IMR-90 (cell line): ENCODE measurements at regions not wholly inside any gene's neighbourhood (a gene's known extent, or its start where the extent isn't known, plus 50 kb on each side); places are given as distances from the start of the nearest gene placed in this dataset.

Experiments
- BHLHE40 ChIP-seq: fragments of 150-350 bp; IDR thresholded peaks from 2 replicates; pipeline ENCODE4 v1.6.1; 2016; ENCODE audit warnings: mild to moderate bottlenecking, low read depth, low read length
- CTCF ChIP-seq: conservative IDR thresholded peaks from 2 replicates; pipeline ENCODE4 v1.5.1; 2012; ENCODE audit warnings: mild to moderate bottlenecking, low read depth, low read length, improper control_type of control experiment
- FOS ChIP-seq: fragments of 150-350 bp; IDR thresholded peaks from 2 replicates; pipeline ENCODE4 v1.6.1; 2016; ENCODE audit warnings: low read depth, low read length
- MAZ ChIP-seq: IDR thresholded peaks from 2 replicates; pipeline ENCODE4 v1.6.1; 2012; ENCODE audit warnings: low read depth, mild to moderate bottlenecking, low read length, improper control_type of control experiment, moderate library complexity, borderline replicate concordance
- POLR2A ChIP-seq: IDR thresholded peaks from 2 replicates; pipeline ENCODE4 v1.6.1; 2012; ENCODE audit warnings: mild to moderate bottlenecking, low read depth, low read length
- RAD21 ChIP-seq: IDR thresholded peaks from 2 replicates; pipeline ENCODE4 v1.6.1; 2012; ENCODE audit warnings: low read length, improper control_type of control experiment
- RFX5 ChIP-seq: IDR thresholded peaks from 2 replicates; pipeline ENCODE4 v1.8.0; 2012; ENCODE audit warnings: low read depth, mild to moderate bottlenecking, low read length, moderate library complexity

DNA sequence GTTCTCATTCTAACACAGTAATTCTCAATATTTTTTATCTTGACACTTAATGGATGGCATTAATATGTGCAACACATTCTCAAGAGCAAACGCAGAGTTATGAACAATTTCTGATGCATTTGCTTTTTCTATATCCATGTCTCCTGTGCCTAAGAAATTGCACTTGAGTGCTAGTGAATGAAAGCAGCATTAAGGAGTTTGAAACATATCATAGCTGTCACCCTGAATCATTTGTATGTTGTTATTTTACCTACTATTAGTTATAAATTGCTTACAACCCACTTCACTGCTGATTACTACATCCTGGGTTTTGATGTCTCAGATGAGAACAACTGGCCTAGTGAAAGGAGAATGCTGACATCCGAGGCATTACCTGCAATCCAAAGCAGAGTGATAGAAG is 387.3 kb downstream of the RASEF start:
- TF ChIP-seq CTCF, result no peak
- TF ChIP-seq RFX5, result no peak
- no peak for TF ChIP-seq POLR2A
- TF ChIP-seq FOS, result no peak
- TF ChIP-seq BHLHE40, result no peak
- TF ChIP-seq RAD21, result no peak
- TF ChIP-seq MAZ, result no peak
